GM20000 (cell line): ENCODE measurements at regions not wholly inside any gene's neighbourhood (a gene's known extent, or its start where the extent isn't known, plus 50 kb on each side); places are given as distances from the start of the nearest gene placed in this dataset.

Experiments used
- DNase-seq: peaks from one replicate; pipeline ENCODE4 v3.0.0; 2012; ENCODE audit warnings: low spot score
- TF ChIP-seq, protein P1 (sequence below): IDR thresholded peaks from 2 replicates; pipeline ENCODE4 v1.5.1; 2012; ENCODE audit warnings: mild to moderate bottlenecking, control low read depth; ENCODE audit errors: extremely low read depth, missing control alignments

DNA sequence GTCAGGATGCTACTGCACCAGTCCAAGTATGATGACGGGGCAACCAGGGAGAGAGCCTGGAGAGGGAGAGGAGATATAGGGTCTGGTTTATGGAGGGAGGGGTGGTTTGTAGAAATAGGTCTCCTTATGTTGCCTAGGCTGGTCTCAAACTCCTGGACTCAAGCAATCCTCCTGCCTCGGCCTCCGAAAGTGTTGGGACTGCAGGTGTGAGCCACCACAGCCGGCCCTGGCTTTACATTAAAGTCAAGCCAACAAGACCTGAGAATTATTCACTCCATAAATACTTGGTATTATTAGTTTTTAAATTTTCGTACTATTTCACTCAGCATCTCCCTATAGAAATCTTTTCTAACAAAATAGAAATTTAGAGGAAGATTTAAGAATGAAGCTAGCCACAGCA lies 86.8 kb downstream of the MATN1 start:
- TF ChIP-seq, protein P1, sequence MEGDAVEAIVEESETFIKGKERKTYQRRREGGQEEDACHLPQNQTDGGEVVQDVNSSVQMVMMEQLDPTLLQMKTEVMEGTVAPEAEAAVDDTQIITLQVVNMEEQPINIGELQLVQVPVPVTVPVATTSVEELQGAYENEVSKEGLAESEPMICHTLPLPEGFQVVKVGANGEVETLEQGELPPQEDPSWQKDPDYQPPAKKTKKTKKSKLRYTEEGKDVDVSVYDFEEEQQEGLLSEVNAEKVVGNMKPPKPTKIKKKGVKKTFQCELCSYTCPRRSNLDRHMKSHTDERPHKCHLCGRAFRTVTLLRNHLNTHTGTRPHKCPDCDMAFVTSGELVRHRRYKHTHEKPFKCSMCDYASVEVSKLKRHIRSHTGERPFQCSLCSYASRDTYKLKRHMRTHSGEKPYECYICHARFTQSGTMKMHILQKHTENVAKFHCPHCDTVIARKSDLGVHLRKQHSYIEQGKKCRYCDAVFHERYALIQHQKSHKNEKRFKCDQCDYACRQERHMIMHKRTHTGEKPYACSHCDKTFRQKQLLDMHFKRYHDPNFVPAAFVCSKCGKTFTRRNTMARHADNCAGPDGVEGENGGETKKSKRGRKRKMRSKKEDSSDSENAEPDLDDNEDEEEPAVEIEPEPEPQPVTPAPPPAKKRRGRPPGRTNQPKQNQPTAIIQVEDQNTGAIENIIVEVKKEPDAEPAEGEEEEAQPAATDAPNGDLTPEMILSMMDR = no peak
- DNase-seq = no peak

DNA sequence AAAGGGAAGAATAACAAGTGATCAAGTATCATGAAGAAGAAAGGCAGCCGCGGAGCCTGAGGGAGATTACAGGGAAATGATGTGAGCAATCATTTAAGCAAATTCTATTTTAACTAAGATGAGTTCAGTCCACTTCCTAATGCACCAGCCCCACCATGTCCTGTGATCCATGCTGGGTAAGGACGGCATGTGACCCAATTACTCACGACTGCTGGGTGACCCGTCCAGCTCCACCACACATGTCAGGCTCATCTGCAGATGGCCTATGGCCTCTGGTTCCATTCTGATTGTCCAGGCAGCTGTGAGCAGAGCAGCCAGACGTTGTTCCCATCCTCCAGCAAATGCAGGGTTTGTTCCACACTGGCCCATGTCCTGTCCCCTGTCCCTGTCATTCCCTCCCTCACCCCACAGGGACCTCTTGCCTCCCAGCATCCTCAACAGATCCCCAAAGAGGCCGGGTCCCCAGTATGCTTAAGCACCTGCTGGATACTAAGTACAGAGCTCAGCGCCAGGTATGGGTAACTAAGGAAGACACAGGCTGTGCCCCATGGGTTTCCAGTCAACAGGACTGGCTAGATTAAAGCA lies 87.9 kb downstream of the MATN1 start:
- TF ChIP-seq, protein P1 = no peak
- DNase-seq = no peak

DNA sequence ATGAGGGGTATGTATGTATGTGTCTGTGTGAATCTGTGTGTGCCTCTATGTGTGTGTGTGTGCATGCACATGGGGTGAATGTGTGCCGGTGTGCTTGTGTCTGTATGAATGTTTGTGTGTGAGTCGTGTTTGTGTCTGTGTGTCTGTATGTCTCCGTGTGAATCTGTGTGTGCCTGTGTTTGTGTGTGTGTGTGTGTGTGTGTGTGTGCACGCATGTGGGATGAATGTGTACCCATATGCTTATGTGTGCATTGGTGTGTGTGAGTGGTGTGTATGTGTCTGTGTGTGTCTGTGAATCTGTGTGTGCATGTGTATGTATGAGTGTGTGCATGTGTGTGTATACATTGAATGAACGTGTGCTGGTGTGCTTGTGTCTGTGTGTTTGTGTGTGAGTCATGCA lies 88.9 kb downstream of the MATN1 start:
- no peak for DNase-seq

DNA sequence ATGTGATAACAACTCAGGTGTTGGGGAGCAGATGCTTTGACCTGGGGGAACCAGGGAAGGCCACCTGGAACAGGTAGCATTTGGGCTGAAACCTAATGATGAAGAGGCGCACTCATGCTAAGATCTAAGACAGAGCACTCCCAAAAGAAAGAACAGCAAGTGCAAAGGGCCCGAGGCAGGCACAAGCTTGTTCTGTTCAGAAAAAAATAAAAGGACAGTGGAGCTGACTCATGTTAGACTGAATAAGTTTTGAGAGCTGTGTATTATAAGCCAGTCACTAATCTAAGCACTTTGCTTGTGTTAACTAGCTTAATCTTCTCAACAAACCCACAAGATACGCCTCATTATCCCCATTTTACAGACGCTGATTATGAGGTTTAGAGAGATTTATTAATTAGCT lies 90.1 kb downstream of the MATN1 start:
- TF ChIP-seq, protein P1 = no peak
- no peak for DNase-seq

More for the DNA sequence above, 88.9 kb downstream of the MATN1 start:
- TF ChIP-seq, protein P1 = no peak

DNA sequence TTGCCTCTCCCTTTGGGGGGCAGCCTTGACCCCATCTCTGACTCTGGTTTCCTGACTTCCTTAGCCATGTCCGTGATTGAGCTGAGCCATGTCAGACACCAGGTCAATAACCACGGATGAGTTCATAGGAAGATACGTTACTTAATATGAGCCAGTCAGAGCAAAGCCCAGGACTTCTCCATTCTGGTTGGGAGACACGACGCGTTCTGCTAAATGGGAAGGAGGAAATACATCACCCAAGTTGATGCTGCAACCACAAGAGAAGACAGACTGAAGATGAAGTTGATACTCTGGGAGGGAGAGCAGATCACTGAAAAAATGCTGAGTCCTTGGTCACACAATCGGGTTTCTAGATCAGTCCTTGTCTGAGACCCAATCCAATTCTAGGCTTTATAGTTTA lies 90.9 kb downstream of the MATN1 start:
- TF ChIP-seq, protein P1 = no peak
- DNase-seq = no peak

DNA sequence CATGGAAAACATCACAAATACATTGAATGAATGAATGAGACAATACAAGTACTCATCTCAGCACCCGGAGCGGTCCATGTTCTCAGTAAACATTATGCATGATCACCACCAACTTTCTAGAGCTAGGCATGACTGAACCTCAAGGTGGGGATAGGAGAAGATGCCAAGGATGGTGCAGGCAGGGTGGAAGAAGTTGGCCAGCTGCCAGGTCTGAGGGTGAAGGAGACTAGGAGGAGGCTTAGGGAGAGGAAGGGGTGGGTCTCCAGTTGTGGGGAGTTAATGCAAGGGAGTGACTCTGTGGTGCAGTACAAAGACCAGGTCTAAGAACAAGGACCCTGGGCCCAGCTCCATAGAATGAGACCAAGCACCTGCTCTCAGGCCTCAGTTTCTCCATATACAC lies 91.7 kb downstream of the MATN1 start:
- TF ChIP-seq, protein P1 = no peak
- no peak for DNase-seq

DNA sequence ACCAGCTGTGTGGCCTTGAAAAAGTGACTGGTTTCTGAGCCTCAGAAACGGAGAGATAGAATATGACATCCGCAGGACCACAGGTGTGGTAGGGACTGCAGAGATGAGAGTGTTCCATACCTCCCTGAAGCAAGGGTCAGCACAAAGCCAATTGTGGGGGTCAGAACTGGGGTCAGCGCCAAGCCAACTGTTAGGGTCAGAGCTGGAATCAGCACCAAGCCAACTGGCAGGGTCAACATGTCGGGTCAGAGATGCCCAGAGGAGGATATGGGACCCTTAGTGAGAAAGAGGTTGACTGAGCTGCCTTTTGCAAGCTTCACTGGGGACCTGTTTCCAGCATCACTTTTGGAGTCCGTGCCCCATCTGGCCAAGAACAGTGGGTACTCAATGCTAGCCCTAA lies 93.9 kb downstream of the MATN1 start:
- no peak for DNase-seq
- TF ChIP-seq, protein P1 = no peak
